ENCODE measurements at regions not wholly inside any gene's neighbourhood (a gene's known extent, or its start where the extent isn't known, plus 50 kb on each side); places are given as distances from the start of the nearest gene placed in this dataset.

DNA sequence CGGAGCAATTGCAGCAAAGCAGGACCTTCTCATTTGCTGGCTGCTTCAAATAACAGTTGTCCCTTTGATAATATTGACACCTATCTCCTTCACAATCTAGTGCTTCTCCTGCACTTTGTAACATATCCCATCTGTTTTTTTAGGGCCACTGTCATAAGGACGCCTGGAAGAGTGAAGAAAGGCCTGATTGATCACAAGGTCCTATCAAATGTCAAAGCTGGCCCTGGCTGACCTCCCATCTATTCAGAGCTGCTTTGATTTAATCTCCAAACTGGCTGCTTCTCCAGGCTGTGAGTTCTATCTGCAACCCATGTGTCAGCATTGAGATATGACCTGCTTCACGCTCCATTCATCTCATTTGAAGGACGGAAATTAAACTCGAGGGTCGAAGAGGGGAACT, 601.2 kb upstream of the KCNMB2 start:
- TF ChIP-seq, protein P1, sequence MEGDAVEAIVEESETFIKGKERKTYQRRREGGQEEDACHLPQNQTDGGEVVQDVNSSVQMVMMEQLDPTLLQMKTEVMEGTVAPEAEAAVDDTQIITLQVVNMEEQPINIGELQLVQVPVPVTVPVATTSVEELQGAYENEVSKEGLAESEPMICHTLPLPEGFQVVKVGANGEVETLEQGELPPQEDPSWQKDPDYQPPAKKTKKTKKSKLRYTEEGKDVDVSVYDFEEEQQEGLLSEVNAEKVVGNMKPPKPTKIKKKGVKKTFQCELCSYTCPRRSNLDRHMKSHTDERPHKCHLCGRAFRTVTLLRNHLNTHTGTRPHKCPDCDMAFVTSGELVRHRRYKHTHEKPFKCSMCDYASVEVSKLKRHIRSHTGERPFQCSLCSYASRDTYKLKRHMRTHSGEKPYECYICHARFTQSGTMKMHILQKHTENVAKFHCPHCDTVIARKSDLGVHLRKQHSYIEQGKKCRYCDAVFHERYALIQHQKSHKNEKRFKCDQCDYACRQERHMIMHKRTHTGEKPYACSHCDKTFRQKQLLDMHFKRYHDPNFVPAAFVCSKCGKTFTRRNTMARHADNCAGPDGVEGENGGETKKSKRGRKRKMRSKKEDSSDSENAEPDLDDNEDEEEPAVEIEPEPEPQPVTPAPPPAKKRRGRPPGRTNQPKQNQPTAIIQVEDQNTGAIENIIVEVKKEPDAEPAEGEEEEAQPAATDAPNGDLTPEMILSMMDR (IDR thresholded peaks at IDR 0.05): no peak
- Histone ChIP-seq H3K27ac (no peak overlapping the region), H3K27me3 (no peaks in the 10 kb centered on the region), H3K36me3 (no peaks in the 10 kb centered on the region), H3K9me3 (no peaks in the 10 kb centered on the region), H3K4me1 (ENCODE audit: control insufficient read depth in 1 of 2, insufficient read depth in 1 of 2, low read depth in 1 of 2, low read length in 1 of 2) (no peaks in the 10 kb centered on the region), H3K4me3 (ENCODE audit: low read depth in 1 of 2, low read length in 1 of 2) (no peak overlapping the region)

DNA sequence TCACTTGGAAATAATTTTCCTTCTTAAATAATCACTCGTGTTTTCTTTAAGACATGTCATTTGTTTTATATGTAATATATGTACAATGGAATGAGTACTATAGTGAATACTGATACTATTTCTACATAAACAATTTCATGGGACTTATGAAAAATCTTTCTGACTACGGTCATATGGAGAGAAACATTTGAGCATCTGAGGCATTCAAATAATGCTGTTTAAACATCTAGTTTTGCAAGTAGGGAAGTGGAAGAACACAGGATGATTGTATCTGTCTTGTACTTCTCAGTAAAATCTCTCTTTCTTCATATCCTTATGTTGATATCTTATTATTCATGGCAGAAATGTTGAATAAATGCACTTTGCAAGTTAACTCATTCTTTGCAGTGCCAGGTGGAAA, 599.5 kb upstream of the KCNMB2 start:
- H3K4me1 ChIP-seq (ENCODE audit: control insufficient read depth in 1 of 2, insufficient read depth in 1 of 2, low read depth in 1 of 2, low read length in 1 of 2): no peaks in the 10 kb centered on the region
- H3K4me3 ChIP-seq (ENCODE audit: low read depth in 1 of 2, low read length in 1 of 2): no peak overlapping the region
- no peaks in the 10 kb centered on the region for H3K27me3 ChIP-seq
- TF ChIP-seq, protein P1 (IDR thresholded peaks at IDR 0.05): no peak
- H3K36me3 ChIP-seq: no peaks in the 10 kb centered on the region
- no peaks in the 10 kb centered on the region for H3K9me3 ChIP-seq
- H3K27ac ChIP-seq: no peak overlapping the region

DNA sequence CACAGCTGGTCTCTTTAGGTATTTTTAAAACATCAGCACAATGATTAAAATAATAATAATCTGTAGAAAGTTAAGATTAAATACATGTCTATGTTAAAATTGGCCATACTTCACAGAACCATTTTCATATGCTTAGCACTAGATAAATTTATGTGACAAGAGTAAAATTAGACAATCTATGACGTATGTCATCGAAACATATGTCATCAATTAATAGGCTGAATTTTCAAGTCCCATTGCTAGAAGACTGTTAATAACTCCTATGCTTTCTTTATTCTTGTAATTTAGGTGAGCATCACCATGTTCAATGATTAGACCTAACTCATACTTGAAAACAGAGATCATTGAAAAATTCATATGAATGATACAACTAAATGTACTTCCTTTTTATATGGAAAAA, 593.3 kb upstream of the KCNMB2 start:
- Histone ChIP-seq H3K27me3 (no peaks in the 10 kb centered on the region), H3K9me3 (no peaks in the 10 kb centered on the region), H3K4me3 (ENCODE audit: low read depth in 1 of 2, low read length in 1 of 2) (no peak overlapping the region), H3K36me3 (no peaks in the 10 kb centered on the region), H3K27ac (peak overlapping the region; percentile 83), H3K4me1 (ENCODE audit: control insufficient read depth in 1 of 2, insufficient read depth in 1 of 2, low read depth in 1 of 2, low read length in 1 of 2) (peaks cover 23 to 29% of the 10 kb centered on the region in 2 experiments)
- TF ChIP-seq, protein P1 (IDR thresholded peaks at IDR 0.05): no peak

DNA sequence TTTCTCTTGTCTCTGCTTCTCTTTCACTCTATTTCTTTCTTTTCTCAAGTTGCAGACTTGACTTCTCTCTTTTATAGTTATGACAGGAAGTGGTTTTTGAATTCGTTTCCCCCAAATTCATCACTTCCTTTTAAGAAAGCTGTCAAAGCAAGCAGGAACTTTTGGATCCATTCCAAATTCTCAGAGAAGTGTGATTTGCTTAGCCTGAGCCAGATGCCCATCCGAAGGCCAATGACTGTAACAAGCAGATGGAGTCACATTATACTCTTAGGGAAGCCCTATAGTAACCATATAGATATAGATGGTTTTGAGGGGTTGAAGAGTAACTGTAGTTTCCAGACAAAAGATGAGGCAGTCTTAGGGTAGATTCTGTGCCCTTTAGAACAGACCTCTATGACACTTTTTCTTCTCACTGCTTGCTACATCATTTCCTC, 592.0 kb upstream of the KCNMB2 start:
- TF ChIP-seq, protein P1 (IDR thresholded peaks at IDR 0.05): no peak

DNA sequence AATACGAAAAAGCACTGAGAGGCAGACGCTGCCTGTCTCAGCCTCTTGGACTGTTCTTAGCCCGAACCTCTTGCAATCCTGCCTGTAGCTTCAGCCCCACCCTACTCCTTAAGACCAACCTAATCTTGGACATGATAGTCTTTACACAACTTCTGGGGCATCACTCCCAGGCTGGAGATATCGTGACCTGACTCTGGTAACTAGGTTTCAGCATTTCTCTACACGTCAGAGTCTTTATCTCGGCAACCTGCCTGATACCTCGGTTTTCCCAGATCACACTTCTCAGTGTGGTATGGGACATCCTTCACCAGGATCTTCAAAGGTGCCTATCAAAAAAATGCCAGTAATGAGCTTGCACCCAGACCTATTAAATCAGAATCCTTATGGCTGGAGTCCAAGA, 590.2 kb upstream of the KCNMB2 start:
- peaks cover 23 to 29% of the 10 kb centered on the region in 2 experiments for H3K4me1 ChIP-seq (ENCODE audit: control insufficient read depth in 1 of 2, insufficient read depth in 1 of 2, low read depth in 1 of 2, low read length in 1 of 2)
- no peak overlapping the region for H3K4me3 ChIP-seq (ENCODE audit: low read depth in 1 of 2, low read length in 1 of 2)
- TF ChIP-seq, protein P1 (IDR thresholded peaks at IDR 0.05): no peak
- no peaks in the 10 kb centered on the region for H3K9me3 ChIP-seq
- no peaks in the 10 kb centered on the region for H3K27me3 ChIP-seq
- H3K36me3 ChIP-seq: no peaks in the 10 kb centered on the region
- no peak overlapping the region for H3K27ac ChIP-seq

More for the DNA sequence above, 592.0 kb upstream of the KCNMB2 start:
- H3K9me3 ChIP-seq: no peaks in the 10 kb centered on the region
- H3K4me1 ChIP-seq (ENCODE audit: control insufficient read depth in 1 of 2, insufficient read depth in 1 of 2, low read depth in 1 of 2, low read length in 1 of 2): peaks cover 23 to 29% of the 10 kb centered on the region in 2 experiments
- H3K27me3 ChIP-seq: no peaks in the 10 kb centered on the region
- peak overlapping the region in 1 of 2 experiments; percentile 4 for H3K4me3 ChIP-seq (ENCODE audit: low read depth in 1 of 2, low read length in 1 of 2)
- peak overlapping the region; percentile 83 for H3K27ac ChIP-seq
- H3K36me3 ChIP-seq: no peaks in the 10 kb centered on the region

DNA sequence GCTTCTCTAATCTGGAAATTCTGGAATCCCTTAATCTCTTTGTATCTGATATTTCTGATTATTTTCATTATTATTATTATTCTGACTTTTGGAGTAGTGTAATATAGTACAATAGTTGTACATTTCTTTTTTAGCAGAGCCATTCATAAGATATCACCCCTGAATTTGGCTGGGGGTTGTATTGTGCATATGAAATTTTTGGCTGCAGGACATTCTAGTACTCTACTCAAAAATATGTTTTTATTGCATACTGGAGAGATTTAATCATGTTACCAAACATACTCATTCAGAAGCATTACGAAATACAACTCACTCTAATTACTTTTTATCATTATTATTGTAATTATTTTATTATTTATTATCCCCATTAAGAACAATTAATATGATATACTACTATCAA, 589.7 kb upstream of the KCNMB2 start:
- no peak overlapping the region for H3K4me3 ChIP-seq (ENCODE audit: low read depth in 1 of 2, low read length in 1 of 2)
- no peaks in the 10 kb centered on the region for H3K27me3 ChIP-seq
- H3K9me3 ChIP-seq: no peaks in the 10 kb centered on the region
- peaks cover 23 to 29% of the 10 kb centered on the region in 2 experiments for H3K4me1 ChIP-seq (ENCODE audit: control insufficient read depth in 1 of 2, insufficient read depth in 1 of 2, low read depth in 1 of 2, low read length in 1 of 2)
- no peak overlapping the region for H3K27ac ChIP-seq
- no peaks in the 10 kb centered on the region for H3K36me3 ChIP-seq
- TF ChIP-seq, protein P1 (IDR thresholded peaks at IDR 0.05): no peak
